ENCODE measurements at regions not wholly inside any gene's neighbourhood (a gene's known extent, or its start where the extent isn't known, plus 50 kb on each side); places are given as distances from the start of the nearest gene placed in this dataset.
"Not testable (repeated sequence)": the region's sequence is repeated elsewhere in the genome, so short reads cannot be mapped to it uniquely, and the experiment has no call there.

DNA sequence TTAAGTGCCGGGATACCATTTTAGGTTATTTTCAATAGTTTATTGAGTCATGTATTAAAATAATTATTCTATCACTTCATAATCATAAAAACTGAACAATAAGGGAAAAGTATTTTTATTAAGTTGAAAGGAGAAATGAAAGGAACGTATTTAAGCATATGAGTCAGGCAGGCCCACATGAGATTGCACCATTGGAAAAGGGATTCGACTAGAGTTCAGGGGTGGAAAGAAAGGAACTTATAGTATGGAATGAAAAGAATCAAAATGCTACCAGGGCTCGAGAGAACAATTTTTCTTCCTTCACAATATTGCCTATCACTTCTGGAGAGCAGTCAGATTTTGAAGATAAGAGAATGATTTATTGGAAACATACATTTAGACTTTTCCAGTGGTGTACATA is 516.5 kb upstream of the NETO1 start:
- no peak for DNase-seq

DNA sequence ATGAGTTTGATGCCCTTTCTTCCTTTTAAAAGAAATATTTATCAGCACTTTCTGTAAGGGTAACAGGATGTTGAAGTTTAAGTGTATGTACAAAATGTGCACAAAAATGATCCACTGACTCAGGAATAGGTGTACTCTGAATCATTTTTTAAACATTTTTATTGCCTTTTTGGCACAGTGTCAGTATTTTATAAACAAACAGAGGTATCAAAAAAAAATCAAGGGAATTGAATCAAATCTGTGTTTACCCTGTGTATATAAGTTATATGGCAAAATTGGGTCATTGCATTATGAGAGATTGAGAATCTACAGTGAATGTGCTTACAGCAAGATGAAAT is 513.9 kb upstream of the NETO1 start:
- DNase-seq: no peak

DNA sequence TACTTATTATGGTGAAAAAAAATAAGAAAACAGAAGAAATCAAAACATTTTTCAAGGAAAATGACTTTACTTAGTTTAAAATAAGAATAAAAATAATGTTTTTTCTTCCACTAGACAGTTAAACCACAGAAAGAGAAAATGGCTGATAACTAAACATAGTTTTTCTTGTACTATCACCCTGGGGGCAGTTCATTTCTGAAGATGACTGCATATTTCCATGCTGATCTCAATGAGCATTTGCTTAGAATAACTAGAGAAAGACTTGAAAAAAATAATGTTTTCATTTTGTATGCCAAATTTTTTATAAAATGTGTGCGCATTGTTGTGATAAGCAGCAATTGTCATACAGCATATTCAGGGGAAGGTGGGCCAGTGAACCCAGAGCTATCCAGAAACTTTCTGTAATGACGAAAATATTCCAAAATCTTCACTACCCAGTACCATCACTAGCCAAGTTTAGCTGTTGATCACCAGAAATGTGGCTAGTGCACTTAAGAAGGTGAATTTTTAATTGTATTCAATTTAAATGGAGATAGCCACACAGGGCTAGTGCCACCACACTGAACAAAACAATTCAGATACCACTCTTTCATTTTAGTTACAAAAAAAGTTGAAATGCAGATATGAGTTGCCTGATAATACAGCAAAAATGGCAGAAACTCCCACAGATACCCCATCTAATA is 513.4 kb upstream of the NETO1 start:
- DNase-seq: no peak

DNA sequence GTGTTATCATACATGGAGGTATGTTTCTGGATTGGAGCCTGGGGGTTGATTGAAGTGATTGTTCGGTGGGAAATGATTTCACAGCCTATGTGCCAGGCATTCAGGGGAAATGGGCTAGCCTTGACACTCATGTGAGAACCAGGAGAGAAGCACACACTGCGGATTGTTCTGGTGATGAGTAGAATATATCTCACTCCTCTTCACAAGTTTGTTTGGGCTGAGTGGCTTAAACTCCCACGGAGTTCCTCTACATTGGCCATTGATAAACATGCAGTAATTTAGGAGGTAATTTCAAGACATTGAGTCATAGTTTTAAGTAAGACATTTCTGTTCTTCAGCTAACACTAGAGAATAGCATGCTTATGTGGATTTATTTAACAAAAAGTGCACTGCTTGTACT is 498.9 kb upstream of the NETO1 start:
- no peak for DNase-seq

DNA sequence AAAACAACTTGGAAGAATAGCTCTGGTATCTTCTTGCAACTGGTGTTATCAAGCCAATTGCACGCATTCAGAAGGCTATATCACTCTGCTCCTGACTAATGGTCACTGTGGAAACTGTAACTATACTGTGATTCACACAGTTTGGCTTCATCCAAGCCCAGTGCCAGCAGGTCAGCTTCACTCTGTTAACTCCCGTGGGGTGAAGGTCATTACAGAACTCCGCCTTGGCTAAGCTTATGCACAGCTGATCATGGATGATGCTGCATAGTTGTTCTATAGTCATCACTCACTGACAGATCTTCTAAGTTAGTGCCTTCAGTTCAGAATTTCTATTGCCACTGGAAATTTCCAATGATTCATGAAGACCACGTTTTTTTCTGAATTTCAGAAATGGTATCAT is 497.2 kb upstream of the NETO1 start:
- DNase-seq: no peak

DNA sequence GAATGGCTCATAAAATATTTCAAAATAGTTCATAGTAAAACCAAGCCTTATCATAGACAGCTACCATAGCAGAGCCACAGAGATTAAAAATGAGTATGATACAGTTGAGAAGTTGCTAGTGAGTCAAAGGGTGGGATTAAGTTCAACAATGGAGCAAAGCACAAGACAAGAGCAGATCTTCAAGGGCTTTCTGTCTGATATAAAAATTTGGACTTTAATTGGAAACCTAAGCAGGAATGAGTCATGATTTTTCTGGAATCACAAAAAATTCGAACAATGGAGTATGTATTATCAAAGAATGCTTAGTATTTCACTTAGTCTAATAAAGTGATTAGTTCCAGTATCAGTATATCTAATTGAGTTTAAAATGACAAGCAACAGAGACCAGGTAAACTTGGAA is 487.3 kb upstream of the NETO1 start:
- no peak for DNase-seq

DNA sequence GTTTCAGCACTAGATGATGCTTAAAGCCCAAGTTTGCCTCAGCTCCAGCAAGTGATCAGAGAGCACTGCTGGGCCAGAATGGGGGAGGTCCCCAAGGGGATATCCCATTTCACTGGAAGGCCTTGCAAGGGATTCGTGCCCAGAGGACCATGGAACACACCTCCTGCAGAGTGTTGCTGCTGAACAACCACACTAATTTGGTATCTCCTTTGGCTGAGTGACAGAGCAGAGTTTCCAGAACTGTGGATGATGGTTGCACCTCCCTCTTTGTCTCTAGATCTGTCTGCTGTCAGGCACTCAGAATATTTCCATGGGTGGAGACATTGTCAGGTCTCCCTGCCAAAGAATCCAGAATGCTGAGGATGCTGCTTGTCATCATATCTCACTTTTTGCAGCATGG is 484.8 kb upstream of the NETO1 start:
- DNase-seq: peak; percentile 11

DNA sequence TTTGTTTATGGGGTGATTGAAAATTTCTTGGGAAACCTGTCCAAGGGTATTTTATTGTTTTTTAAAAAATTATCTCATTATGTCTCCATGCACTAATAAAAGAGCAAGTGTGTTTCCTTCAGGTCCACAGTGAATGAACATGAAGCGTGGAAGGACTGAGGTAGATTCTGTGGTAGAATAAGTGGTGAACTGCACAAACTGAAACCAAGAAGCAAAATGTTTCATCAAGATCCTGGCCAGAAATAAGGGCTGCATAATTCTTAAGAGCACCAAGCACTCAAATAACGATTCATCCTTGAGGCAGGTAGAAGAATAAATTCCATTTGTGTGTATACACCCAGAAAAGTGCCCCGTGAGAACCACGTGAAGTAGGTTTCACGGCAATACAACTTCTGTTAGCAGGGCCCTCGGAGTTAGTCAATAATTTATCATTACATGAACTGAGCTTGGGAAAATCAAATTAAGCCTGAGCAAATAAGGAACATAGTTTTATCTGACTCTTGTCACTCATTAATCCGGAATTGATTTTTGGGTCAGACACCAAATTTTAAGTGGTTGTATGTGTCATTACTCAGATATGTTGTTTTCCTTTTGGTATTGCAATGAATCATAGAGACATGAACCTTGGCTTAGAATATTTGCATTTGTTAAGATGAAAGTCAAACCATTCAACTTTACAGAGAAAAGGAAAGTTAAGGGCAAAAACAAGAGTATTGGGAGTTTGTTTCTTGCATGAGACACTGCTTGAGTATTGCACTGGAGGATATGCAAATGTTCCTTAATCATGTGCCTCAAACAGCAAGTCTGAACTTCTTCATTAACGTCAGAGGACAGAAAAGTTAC is 472.6 kb upstream of the NETO1 start:
- DNase-seq: no peak

DNA sequence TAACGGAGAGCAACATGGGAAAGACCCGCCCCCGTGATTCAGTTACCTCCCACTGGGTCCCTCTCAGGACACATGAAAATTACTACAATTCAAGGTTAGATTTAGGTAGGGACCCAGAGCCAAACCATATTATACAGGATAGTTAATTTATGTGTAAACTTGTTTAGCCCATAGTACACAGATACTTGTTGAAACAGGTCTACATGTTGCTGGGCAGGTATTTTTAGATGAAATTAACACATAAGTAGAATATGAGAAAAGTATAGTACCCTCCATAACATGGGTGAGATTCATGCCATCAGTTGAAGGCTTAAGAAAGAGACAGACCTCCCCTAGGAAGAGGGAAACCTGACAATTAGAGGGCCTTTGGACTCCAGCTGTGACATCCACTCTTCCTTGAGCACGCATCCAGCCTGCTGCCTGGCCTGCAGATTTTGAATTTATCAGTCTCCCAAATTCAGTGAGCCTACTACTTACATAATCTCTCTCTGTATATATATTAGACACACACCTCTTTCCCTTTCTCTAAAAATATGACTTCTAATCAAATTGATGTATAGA is 463.5 kb upstream of the NETO1 start:
- no peak for DNase-seq

DNA sequence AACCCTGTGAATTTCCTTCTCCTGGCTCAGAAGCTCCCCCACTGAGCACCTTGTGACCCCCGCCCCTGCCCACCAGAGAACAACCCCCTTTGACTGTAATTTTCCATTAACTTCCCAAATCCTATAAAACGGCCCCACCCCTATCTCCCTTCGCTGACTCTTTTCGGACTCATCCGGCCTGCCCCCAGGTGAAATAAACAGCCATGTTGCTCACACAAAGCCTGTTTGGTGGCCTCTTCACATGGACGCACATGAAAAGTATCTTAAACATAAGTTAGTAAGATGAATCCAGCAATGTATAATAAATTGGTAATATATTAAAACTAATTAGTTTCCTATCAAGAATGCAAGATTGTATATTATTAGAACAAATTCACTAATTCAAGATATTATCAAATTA is 462.3 kb upstream of the NETO1 start:
- DNase-seq: not testable (repeated sequence)

DNA sequence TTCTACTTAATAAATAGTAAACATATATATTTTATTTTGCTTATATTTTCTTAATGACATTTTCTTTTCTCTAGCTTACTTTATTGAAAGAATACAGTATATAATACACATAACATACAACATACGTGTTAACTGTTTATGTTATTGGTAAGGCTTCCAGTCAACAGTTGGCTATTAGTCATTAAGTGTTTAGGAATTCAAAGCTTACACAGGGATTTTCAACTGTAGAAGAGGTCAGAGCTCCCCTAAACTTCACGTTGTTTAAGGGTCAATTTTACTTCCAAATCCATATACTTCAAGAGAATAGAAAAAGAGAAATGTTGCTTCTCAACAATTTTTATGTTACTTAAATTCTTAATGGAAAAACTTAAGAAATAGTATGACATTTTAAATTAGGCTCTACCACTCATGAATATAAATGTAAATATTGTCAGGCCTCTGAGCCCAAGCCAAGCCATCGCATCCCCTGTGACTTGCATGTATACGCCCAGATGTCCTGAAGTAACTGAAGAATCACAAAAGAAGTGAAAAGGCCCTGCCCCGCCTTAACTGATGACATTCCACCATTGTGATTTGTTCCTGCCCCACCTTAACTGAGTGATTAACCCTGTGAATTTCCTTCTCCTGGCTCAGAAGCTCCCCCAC is 456.5 kb upstream of the NETO1 start:
- not testable (repeated sequence) for DNase-seq

DNA sequence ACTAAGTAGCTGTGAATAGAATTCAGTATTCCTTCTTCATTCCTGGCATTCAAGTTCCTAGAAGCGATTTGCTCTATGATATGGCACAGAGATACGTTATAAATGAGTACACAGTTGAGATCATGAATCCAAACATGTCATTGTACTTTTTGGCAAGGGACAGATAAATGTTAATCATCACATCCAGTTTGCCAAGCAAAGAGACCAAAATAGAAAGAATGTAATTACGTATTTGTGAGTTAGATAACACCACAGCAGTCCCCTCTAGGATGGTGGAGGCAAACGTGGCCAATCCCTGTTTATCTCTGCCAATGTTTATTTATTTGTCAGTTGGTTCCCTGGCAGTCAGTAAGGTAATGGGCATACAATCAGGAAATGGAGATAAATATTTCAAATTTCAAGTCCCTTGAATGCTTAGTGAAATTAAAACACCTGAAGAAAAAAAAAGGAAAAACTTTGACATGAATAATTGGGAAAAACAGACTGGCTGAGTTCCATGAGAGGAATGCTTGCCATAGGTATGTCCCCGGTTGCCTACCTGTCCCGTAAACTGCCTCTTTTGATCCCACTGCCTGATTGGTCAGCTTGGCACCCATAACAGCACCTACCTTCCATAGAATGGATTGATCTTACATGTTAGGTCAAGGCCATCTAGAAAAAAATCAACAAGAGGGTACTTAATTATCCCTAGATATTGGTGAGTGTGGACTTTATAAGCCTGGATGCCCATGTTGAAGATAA is 451.1 kb upstream of the NETO1 start:
- DNase-seq: no peak

DNA sequence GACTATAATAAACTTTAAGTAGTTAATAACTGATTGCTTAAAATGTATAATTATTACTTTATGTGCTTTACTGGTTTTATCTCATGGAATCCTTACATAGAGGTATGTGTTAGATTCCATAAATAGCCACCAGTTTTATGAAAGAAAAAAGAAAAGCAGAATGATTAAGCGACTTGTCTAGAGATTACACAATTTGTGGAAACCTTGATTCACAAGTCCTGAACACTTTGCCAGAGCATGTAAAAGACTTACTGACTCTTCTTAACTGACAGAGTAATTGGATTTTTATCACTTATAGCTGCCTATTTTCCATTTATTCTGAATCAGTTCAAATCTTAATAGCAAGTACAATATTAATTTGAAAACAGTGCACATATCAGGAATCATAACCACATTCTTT is 448.7 kb upstream of the NETO1 start:
- DNase-seq: no peak

DNA sequence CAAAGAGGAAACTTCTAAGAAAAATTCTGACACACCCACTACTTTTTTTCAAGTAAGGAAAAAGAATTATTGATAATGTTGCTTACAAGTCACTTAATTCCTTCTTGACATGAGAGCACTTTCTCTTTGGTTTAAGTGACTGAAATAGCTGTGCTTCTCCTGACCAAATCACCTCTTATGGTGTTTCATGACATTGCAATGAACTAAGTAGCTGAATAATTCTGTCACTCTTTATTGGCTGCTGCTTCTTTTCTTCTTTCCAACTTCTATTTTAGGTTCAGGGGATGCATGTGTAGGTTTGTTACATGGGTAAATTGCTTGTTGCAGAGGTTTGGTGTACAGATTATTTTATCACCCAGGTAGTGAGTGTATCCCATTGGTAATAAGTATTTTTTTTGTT is 447.6 kb upstream of the NETO1 start:
- DNase-seq: no peak

DNA sequence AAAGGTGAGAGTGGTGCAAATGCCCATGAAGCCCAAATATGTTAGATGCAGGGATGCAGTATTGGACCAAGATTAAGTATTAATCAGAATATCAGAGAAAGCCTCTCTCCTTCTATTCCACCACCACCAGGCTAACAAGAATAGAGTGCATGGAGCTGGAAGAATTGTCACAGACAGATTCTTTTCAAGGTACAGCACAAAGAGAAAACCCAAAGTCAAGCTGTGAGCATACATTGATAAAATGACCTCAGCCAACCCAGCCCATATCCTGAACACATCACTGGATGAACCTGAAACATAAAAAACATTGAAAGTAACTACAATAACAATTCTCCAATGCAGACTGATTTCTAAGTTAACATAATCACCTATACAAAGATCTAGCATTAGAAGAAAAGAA is 445.7 kb upstream of the NETO1 start:
- DNase-seq: no peak

DNA sequence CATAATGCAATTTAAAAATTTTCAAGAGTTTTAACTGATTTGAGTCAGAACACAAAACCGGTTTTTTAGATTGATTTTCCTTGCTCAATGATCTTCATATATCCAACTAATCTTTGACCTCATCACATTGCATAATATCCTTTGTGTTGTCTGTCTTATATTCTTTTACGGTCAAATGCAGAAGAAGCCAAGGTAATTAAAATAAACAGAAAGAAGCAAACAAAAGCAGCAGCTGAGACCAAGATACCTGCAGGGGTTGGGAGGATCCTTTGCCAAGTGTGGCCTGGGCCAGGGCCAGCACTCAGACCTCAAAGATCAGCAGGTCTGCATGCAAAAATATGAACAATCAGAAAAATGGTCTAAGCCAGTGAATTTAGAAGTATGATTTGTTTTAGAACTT is 428.9 kb upstream of the NETO1 start:
- DNase-seq: no peak

DNA sequence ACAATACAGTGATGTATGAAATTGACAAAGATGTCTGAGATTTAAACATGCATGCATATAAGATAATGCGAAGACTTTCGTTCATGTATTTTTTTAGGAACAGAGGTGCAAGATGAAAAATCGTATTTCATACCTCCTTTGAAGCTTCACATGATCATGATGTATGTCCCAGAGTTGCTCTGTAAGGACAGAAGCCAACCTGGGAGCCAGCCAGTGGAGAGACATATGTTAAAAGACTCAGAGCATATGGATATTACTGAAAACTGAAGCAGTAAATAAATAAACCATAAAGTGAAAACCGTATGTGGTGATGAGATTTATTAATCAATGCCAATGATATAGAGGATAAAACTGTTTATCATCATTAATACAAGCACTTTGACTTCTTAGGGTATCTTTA is 424.4 kb upstream of the NETO1 start:
- no peak for DNase-seq

DNA sequence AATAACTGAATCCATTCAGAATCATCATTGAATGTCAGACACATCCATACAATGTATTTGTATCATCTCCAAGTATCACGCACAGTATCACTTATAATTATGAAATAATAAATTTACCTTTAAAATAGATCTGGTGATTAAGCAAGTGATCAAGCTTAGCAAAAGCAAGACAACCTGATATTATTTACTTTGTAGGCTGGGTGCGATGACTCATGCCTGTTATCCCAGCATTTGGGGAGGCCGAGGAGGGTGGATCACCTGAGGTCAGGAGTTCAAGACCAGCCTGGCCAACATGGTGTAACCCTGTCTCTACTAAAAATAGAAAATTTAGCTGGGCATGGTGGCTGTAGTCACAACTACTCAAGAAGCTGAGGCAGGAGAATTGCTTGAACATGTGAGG is 421.0 kb upstream of the NETO1 start:
- no peak for DNase-seq

DNA sequence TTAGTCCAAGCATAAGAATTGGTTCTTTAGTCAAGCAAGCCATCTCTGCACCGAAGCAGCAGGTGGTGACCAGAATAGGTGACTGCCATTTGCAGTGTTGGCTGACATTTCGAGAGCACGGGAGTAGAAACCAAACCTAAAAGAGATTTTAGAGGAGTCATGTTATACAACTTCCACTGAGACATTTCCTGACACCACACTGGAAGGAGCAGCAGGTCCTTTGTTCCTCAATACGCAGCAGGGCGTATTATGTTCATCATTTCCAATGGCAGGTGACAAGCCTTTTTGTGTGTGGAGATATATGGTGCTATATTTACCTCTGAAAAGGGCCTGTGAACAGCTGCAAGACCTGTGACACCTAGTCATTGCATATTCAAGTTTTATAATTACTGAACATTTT is 418.8 kb upstream of the NETO1 start:
- no peak for DNase-seq

DNA sequence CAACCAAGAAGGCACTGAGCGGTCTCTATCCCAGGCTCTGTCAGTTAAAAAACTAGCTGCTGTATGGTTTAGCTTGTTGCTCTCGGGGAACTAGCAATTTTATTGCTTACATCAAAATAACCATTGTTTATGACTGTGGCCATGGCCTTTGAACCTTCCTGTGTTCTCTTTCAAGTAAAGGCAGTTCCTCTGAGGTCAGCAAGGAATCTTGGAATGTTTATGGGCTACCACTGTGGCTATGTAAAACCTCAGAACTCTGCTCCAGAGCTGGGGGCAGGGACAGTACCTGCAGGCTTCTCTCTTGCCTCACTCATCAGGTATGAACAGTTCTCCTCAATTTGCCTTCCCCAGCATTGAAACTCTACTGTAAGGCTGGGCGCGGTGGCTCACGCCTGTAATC is 416.0 kb upstream of the NETO1 start:
- DNase-seq: no peak

DNA sequence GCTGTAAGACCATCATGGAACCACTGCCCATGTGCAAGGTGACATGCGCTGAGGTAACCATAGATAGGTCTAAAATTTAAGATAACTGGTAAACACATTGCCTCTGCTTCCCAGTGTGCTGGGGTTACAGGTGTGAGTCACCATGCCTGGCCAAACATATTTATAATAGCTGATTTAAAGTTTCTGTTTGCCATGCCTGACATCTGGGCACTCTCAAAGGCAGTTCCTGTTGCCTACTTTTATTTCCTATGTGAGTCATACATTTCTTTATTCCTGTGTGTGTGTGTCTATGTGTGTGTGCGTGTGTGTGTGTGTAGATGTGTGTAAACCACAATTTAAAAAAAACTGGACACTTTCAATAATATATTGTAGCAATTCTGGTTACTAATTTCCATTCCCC is 415.2 kb upstream of the NETO1 start:
- no peak for DNase-seq

DNA sequence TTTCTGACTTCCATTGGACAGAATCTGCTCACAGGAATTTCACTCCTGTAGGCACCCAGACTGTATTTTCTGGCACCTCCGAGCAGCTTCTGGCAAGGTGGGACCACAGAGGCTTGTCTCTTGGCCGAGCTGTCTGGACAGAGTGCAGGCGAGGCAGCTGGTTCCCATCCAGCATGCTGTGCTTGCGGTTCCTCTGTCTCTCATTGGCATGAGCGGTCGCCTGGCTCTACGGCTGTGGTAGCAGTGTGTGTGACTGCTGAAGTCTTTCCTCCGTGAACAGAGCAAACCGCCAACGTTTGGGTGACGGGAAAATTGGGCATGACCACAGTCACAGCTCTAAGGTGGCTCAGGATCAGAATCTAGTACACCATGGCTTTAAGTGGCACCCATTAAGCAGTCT is 411.7 kb upstream of the NETO1 start:
- no peak for DNase-seq
